Loucy (cell line): ENCODE measurements at regions not wholly inside any gene's neighbourhood (a gene's known extent, or its start where the extent isn't known, plus 50 kb on each side); places are given as distances from the start of the nearest gene placed in this dataset.

Experiments
- H2AFZ ChIP-seq: fragments of 200-600 bp; sonication (generic); 2 replicates; pipeline ENCODE4 v1.6.0; 2016; ENCODE audit warnings: antibody characterized with exemption, mild to moderate bottlenecking, low read length, moderate library complexity
- H3F3A ChIP-seq: fragments of 200-600 bp; 2 replicates; pipeline ENCODE4 v1.6.0; 2016; ENCODE audit warnings: antibody characterized with exemption, low read depth, mild to moderate bottlenecking
- H3K27me3 ChIP-seq: fragments of 200-600 bp; sonication (generic); 2 replicates; pipeline ENCODE4 v1.6.1; 2014; ENCODE audit warnings: low read length, mild to moderate bottlenecking; ENCODE audit not compliant: insufficient read depth, poor library complexity, severe bottlenecking
- H3K36me3 ChIP-seq: fragments of 200-600 bp; sonication (generic); 2 replicates; pipeline ENCODE4 v1.6.1; 2016; ENCODE audit warnings: low read length; ENCODE audit not compliant: insufficient read depth
- H3K4me1 ChIP-seq: fragments of 200-600 bp; sonication (generic); 2 replicates; pipeline ENCODE4 v1.5.1; 2014; ENCODE audit warnings: low read length, mild to moderate bottlenecking; ENCODE audit not compliant: insufficient read depth, poor library complexity, severe bottlenecking
- H3K4me2 ChIP-seq: fragments of 200-600 bp; sonication (generic); 2 replicates; pipeline ENCODE4 v1.6.0; 2014; ENCODE audit warnings: antibody characterized with exemption, low read length, low read depth, mild to moderate bottlenecking; ENCODE audit not compliant: poor library complexity, severe bottlenecking
- H3K4me3 ChIP-seq: fragments of 200-600 bp; sonication (generic); 2 replicates; pipeline ENCODE4 v1.5.1; 2014; ENCODE audit warnings: low read length, mild to moderate bottlenecking, mixed read lengths; ENCODE audit not compliant: poor library complexity, severe bottlenecking
- H3K79me2 ChIP-seq: fragments of 200-600 bp; sonication (generic); 2 replicates; pipeline ENCODE4 v1.6.1; 2014; ENCODE audit warnings: low read length; ENCODE audit not compliant: insufficient read depth
- H3K9ac ChIP-seq: fragments of 200-600 bp; sonication (generic); 2 replicates; pipeline ENCODE4 v1.6.0; 2014; ENCODE audit warnings: mild to moderate bottlenecking, low read depth, low read length, moderate library complexity; ENCODE audit not compliant: poor library complexity, severe bottlenecking
- H3K9me2 ChIP-seq: fragments of 200-600 bp; sonication (generic); replicated peaks from 2 replicates; pipeline ENCODE4 v1.6.1; 2016; ENCODE audit warnings: low read depth, low read length, mixed read lengths
- H3K9me3 ChIP-seq: fragments of 200-600 bp; sonication (generic); 2 replicates; pipeline ENCODE4 v1.6.1; 2014; ENCODE audit warnings: mild to moderate bottlenecking, antibody characterized with exemption, low read length, low read depth; ENCODE audit not compliant: insufficient read depth
- H4K20me1 ChIP-seq: fragments of 200-600 bp; sonication (generic); 2 replicates; pipeline ENCODE4 v1.6.0; 2014; ENCODE audit warnings: antibody characterized with exemption, low read length, mild to moderate bottlenecking; ENCODE audit not compliant: insufficient read depth, poor library complexity, severe bottlenecking
- CTCF ChIP-seq: fragments of 200-600 bp; sonication (generic); conservative IDR thresholded peaks from 2 replicates; pipeline ENCODE4 v1.5.1; 2014; ENCODE audit warnings: mild to moderate bottlenecking, antibody characterized with exemption, low read length
- EZH2phosphoT487 ChIP-seq: fragments of 200-600 bp; IDR thresholded peaks from 2 replicates; pipeline ENCODE4 v1.6.1; 2018; ENCODE audit warnings: antibody characterized with exemption, mild to moderate bottlenecking, moderate library complexity, borderline replicate concordance

- no peaks in the 10 kb centered on the region for H3K9me3 ChIP-seq
- no peaks in the 10 kb centered on the region for H3K4me1 ChIP-seq
- no peak overlapping the region for H3K4me3 ChIP-seq
- TF ChIP-seq CTCF (no peak), EZH2phosphoT487 (no peak)
- H3K79me2 ChIP-seq: no peaks in the 10 kb centered on the region
- no peaks in the 10 kb centered on the region for H3F3A ChIP-seq
- H2AFZ ChIP-seq: no peak overlapping the region
- no peaks in the 10 kb centered on the region for H3K36me3 ChIP-seq
- H3K9ac ChIP-seq: no peak overlapping the region
- no peaks in the 10 kb centered on the region for H4K20me1 ChIP-seq
- no peaks in the 10 kb centered on the region for H3K9me2 ChIP-seq
- no peak overlapping the region for H3K4me2 ChIP-seq
- no peaks in the 10 kb centered on the region for H3K27me3 ChIP-seq
Observed at GRCh38 chr12:111160350-111161241, 208.3 kb downstream of the PHETA1 start.

GRCh38 chr12:111158992-111159391 lies 209.9 kb downstream of the PHETA1 start:
- H3K79me2 ChIP-seq: no peaks in the 10 kb centered on the region
- H2AFZ ChIP-seq: no peak overlapping the region
- no peak overlapping the region for H3K4me2 ChIP-seq
- no peaks in the 10 kb centered on the region for H3K4me1 ChIP-seq
- H4K20me1 ChIP-seq: no peaks in the 10 kb centered on the region
- no peaks in the 10 kb centered on the region for H3K9me3 ChIP-seq
- no peaks in the 10 kb centered on the region for H3K9me2 ChIP-seq
- H3F3A ChIP-seq: no peaks in the 10 kb centered on the region
- H3K36me3 ChIP-seq: no peaks in the 10 kb centered on the region
- no peak overlapping the region for H3K9ac ChIP-seq
- no peak overlapping the region for H3K4me3 ChIP-seq
- no peak for TF ChIP-seq EZH2phosphoT487
- TF ChIP-seq CTCF: no peak
- H3K27me3 ChIP-seq: no peaks in the 10 kb centered on the region

- Histone ChIP-seq H3K4me3 (no peak overlapping the region), H3K4me2 (no peak overlapping the region), H3K9me3 (no peaks in the 10 kb centered on the region), H3K36me3 (no peaks in the 10 kb centered on the region), H3K27me3 (no peaks in the 10 kb centered on the region), H3K9ac (no peak overlapping the region), H3K9me2 (no peaks in the 10 kb centered on the region), H4K20me1 (no peaks in the 10 kb centered on the region), H3K79me2 (no peaks in the 10 kb centered on the region), H2AFZ (no peak overlapping the region), H3K4me1 (no peaks in the 10 kb centered on the region), H3F3A (no peaks in the 10 kb centered on the region)
- TF ChIP-seq EZH2phosphoT487 (no peak), CTCF (no peak)
Observed at GRCh38 chr12:111157486-111157885, 211.4 kb downstream of the PHETA1 start.
